ENCODE measurements at regions not wholly inside any gene's neighbourhood (a gene's known extent, or its start where the extent isn't known, plus 50 kb on each side); places are given as distances from the start of the nearest gene placed in this dataset.

- 90 to 91% methylated on average over 3 to 5 of the region's 5 CpGs for WGBS, 2 experiments (ENCODE audit: insufficient coverage in 1 of 2, insufficient read length in 1 of 2)
Measured at GRCh38 chr4:96205143-96205936, 365.4 kb downstream of the PDHA2 start.

GRCh38 chr4:96227515-96227914 is 387.6 kb downstream of the PDHA2 start:
- TF ChIP-seq CTCF (conservative IDR thresholded peaks at IDR 0.05), result no peak
- no peak overlapping the region for H3K4me3 ChIP-seq (ENCODE audit: low read length)
- H3K4me1 ChIP-seq (ENCODE audit: control insufficient read depth, insufficient read depth, low read length), result no peaks in the 10 kb centered on the region
- Mint-ChIP-seq H3K4me3 (no peak overlapping the region), H3K4me1 (no peaks in the 10 kb centered on the region), H3K36me3 (ENCODE audit: low read depth) (no peaks in the 10 kb centered on the region), H3K9me3 (peaks cover 8% of the 10 kb centered on the region), H3K27me3 (ENCODE audit: insufficient read depth) (no peaks in the 10 kb centered on the region), H3K27ac (no peak overlapping the region)
- H3K36me3 ChIP-seq (ENCODE audit: control insufficient read depth, insufficient read depth, low read length), result no peaks in the 10 kb centered on the region
- WGBS, 2 experiments (ENCODE audit: insufficient coverage in 1 of 2, insufficient read length in 1 of 2), result 84 to 93% methylated on average over 4 to 5 of the region's 5 CpGs
- DNase-seq, result no peak
- no peaks in the 10 kb centered on the region for H3K9me3 ChIP-seq (ENCODE audit: control insufficient read depth, low read length)
- H3K27me3 ChIP-seq (ENCODE audit: control insufficient read depth, insufficient read depth, low read length, poor library complexity, severe bottlenecking), result no peaks in the 10 kb centered on the region
- H3K27ac ChIP-seq (ENCODE audit: low read depth, low read length), result no peak overlapping the region
- no peak overlapping the region for H3K9ac ChIP-seq (ENCODE audit: extremely low read depth, low read length, poor library complexity, severe bottlenecking)

More at GRCh38 chr4:96205143-96205936, 365.4 kb downstream of the PDHA2 start:
- H3K4me1 ChIP-seq (ENCODE audit: control insufficient read depth, insufficient read depth, low read length), result no peaks in the 10 kb centered on the region
- H3K9ac ChIP-seq (ENCODE audit: extremely low read depth, low read length, poor library complexity, severe bottlenecking), result no peak overlapping the region
- H3K27ac ChIP-seq (ENCODE audit: low read depth, low read length), result no peak overlapping the region
- H3K27me3 Mint-ChIP-seq (ENCODE audit: insufficient read depth), result no peaks in the 10 kb centered on the region
- no peak for TF ChIP-seq CTCF (conservative IDR thresholded peaks at IDR 0.05)
- no peak for DNase-seq
- H3K9me3 ChIP-seq (ENCODE audit: control insufficient read depth, low read length), result no peaks in the 10 kb centered on the region
- H3K4me3 Mint-ChIP-seq, result no peak overlapping the region
- no peaks in the 10 kb centered on the region for H3K36me3 ChIP-seq (ENCODE audit: control insufficient read depth, insufficient read depth, low read length)
- H3K4me1 Mint-ChIP-seq, result no peaks in the 10 kb centered on the region
- H3K27ac Mint-ChIP-seq, result no peak overlapping the region
- H3K9me3 Mint-ChIP-seq, result no peaks in the 10 kb centered on the region
- H3K27me3 ChIP-seq (ENCODE audit: control insufficient read depth, insufficient read depth, low read length, poor library complexity, severe bottlenecking), result no peaks in the 10 kb centered on the region
- H3K4me3 ChIP-seq (ENCODE audit: low read length), result no peak overlapping the region
- H3K36me3 Mint-ChIP-seq (ENCODE audit: low read depth), result no peaks in the 10 kb centered on the region

GRCh38 chr4:96228463-96228862 is 388.6 kb downstream of the PDHA2 start:
- Mint-ChIP-seq H3K4me1 (no peaks in the 10 kb centered on the region), H3K9me3 (peaks cover 8% of the 10 kb centered on the region), H3K36me3 (ENCODE audit: low read depth) (no peaks in the 10 kb centered on the region), H3K27ac (no peak overlapping the region), H3K4me3 (no peak overlapping the region), H3K27me3 (ENCODE audit: insufficient read depth) (no peaks in the 10 kb centered on the region)
- no peaks in the 10 kb centered on the region for H3K4me1 ChIP-seq (ENCODE audit: control insufficient read depth, insufficient read depth, low read length)
- no peaks in the 10 kb centered on the region for H3K27me3 ChIP-seq (ENCODE audit: control insufficient read depth, insufficient read depth, low read length, poor library complexity, severe bottlenecking)
- TF ChIP-seq CTCF (conservative IDR thresholded peaks at IDR 0.05), result no peak
- WGBS, 2 experiments (ENCODE audit: insufficient coverage in 1 of 2, insufficient read length in 1 of 2), result 89 to 100% methylated on average over 1 to 4 of the region's 4 CpGs
- DNase-seq, result no peak
- H3K9ac ChIP-seq (ENCODE audit: extremely low read depth, low read length, poor library complexity, severe bottlenecking), result no peak overlapping the region
- no peak overlapping the region for H3K4me3 ChIP-seq (ENCODE audit: low read length)
- no peaks in the 10 kb centered on the region for H3K36me3 ChIP-seq (ENCODE audit: control insufficient read depth, insufficient read depth, low read length)
- H3K27ac ChIP-seq (ENCODE audit: low read depth, low read length), result no peak overlapping the region
- H3K9me3 ChIP-seq (ENCODE audit: control insufficient read depth, low read length), result peaks cover 4% of the 10 kb centered on the region
